Transverse colon (tissue), 4 donors: ENCODE measurements at regions not wholly inside any gene's neighbourhood (a gene's known extent, or its start where the extent isn't known, plus 50 kb on each side); places are given as distances from the start of the nearest gene placed in this dataset.

Source experiments
- DNase-seq: peaks from one replicate; pipeline ENCODE4 v3.0.0-alpha.2; 2019
- H3K27ac ChIP-seq, 4 donors: fragments of 200-600 bp; sonication (generic); 2 replicates each; pipeline ENCODE4 v1.5.1; 2016 to 2018; ENCODE audit warnings: inconsistent platforms in 4 of 4
- H3K27me3 ChIP-seq: fragments of 200-600 bp; sonication (generic); 2 replicates; pipeline ENCODE4 v1.5.1; 2017; ENCODE audit warnings: inconsistent platforms
- H3K36me3 ChIP-seq, 4 donors: fragments of 200-600 bp; sonication (generic); 2 replicates each; pipeline ENCODE4 v1.5.1; 2017 to 2019; ENCODE audit warnings: inconsistent platforms in 4 of 4
- H3K4me1 ChIP-seq, 4 donors: fragments of 200-600 bp; sonication (generic); 2 replicates each; pipeline ENCODE4 v1.5.1; 2017 to 2020; ENCODE audit warnings: inconsistent platforms in 4 of 4
- H3K4me3 ChIP-seq, 4 donors: fragments of 200-600 bp; sonication (generic); 1 replicate in 1 of 4; 2 replicates in 3 of 4; pipeline versions ENCODE4 v1.5.1 to v1.6.1; 2017 to 2019; ENCODE audit warnings: inconsistent platforms in 4 of 4
- H3K9me3 ChIP-seq, 2 donors: fragments of 200-600 bp; sonication (generic); 2 replicates each; pipeline ENCODE4 v1.5.1; 2017 to 2019; ENCODE audit warnings: inconsistent platforms in 2 of 2
- EP300 ChIP-seq: sonication (generic); formaldehyde crosslinking; IDR thresholded peaks from one replicate; pipeline ENCODE4 v1.6.1; 2017; ENCODE audit warnings: antibody characterized with exemption, low read depth
- POLR2A ChIP-seq: fragments of 450-650 bp; IDR thresholded peaks from one replicate; pipeline ENCODE4 v1.6.1; 2016; ENCODE audit warnings: antibody characterized with exemption, mild to moderate bottlenecking, moderate library complexity
- POLR2AphosphoS5 ChIP-seq, 3 donors: sonication (generic); formaldehyde crosslinking; IDR thresholded peaks; one replicate each; pipeline ENCODE4 v1.6.1; 2016; ENCODE audit warnings: antibody characterized with exemption in 3 of 3
- WGBS, 2 donors: methylation state at CpG; one replicate each; pipeline ENCODE4 v1.1.5; 2018; ENCODE audit warnings: low coverage in 1 of 2; 5-methylcytosine and 5-hydroxymethylcytosine counted together
- in situ Hi-C, 4 donors: fragments of 200-750 bp; cut with MboI; loops; one replicate each; pipeline versions ENCODE4 v1.15.0 to v1.15.1; 2017; ENCODE audit warnings: low sequenced_read_pairs in 3 of 4, low pct_ligation_motif_present in 1 of 4, low pct_unique_long_range_greater_than_20kb in 1 of 4
- intact Hi-C: fragments of 100-400 bp; cut with DNase I; formaldehyde crosslinking; loops from one replicate; pipeline ENCODE4 v1.15.1; 2023; ENCODE audit warnings: low total_unique reads
- TF ChIP-seq, protein P1 (sequence below), 5 experiments: fragments of 200-600 bp in 3 of 5; fragments of 450-650 bp in 2 of 5; sonication (generic) in 3 of 5; IDR thresholded peaks; 1 replicate in 2 of 5; 2 replicates in 3 of 5; pipeline ENCODE4 v1.5.1; 2016 to 2017; ENCODE audit warnings: antibody characterized with exemption in 5 of 5, inconsistent platforms in 3 of 5, mild to moderate bottlenecking in 2 of 5, moderate library complexity in 1 of 5

DNA sequence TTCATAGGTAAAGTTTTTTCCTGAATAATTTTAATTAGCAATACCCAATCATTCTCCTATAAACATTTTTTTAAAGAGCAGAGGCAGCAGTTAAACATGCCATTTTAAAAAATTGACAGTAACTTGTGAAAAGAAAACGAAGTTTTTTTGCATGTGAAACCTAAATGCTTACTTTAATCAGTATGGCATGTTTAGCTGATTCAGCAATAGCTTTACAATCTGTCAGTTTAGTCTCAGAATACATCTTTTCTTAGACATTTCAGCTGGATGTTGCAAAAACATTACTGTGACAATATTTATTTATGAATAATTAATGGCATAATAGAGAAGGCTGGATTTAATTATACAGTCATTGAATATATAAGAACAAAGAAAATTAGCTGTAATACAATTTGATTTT is 1132.4 kb upstream of the ADGRL2 start:
- H3K9me3 ChIP-seq, result no peaks in the 10 kb centered on the region
- H3K27me3 ChIP-seq, result no peaks in the 10 kb centered on the region
- TF ChIP-seq POLR2A (no peak), POLR2AphosphoS5 (IDR thresholded peaks at IDR 0.05) (no peak), EP300 (no peak)
- TF ChIP-seq, protein P1, sequence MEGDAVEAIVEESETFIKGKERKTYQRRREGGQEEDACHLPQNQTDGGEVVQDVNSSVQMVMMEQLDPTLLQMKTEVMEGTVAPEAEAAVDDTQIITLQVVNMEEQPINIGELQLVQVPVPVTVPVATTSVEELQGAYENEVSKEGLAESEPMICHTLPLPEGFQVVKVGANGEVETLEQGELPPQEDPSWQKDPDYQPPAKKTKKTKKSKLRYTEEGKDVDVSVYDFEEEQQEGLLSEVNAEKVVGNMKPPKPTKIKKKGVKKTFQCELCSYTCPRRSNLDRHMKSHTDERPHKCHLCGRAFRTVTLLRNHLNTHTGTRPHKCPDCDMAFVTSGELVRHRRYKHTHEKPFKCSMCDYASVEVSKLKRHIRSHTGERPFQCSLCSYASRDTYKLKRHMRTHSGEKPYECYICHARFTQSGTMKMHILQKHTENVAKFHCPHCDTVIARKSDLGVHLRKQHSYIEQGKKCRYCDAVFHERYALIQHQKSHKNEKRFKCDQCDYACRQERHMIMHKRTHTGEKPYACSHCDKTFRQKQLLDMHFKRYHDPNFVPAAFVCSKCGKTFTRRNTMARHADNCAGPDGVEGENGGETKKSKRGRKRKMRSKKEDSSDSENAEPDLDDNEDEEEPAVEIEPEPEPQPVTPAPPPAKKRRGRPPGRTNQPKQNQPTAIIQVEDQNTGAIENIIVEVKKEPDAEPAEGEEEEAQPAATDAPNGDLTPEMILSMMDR (IDR thresholded peaks at IDR 0.05), result no peak
- no peak overlapping the region for H3K27ac ChIP-seq
- 27 to 38% methylated on average over 1 of the region's 1 CpG for WGBS, 2 donors
- in situ Hi-C loops (no loop called here), intact Hi-C loops (no loop called here)
- no peak overlapping the region for H3K4me3 ChIP-seq
- H3K4me1 ChIP-seq, result no peaks in the 10 kb centered on the region
- no peaks in the 10 kb centered on the region for H3K36me3 ChIP-seq
- no peak for DNase-seq

DNA sequence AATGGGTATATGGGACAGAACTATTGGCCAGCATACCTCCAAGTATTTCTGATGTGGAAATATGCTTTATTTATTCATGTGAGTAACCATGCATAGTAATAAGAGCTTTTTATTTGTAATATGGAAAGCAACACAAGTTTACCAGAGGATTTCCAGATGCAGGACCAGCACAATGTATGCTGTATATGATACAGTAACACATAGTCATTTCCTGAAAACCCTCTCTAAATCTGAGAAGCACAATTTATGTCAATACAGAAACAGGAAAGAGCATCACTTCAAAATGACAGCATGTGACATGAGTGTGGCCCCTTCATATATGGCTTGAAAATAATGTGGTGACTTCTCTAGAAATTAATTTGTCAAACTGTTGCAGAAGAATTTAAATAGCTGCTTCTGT is 1134.7 kb upstream of the ADGRL2 start:
- no peaks in the 10 kb centered on the region for H3K27me3 ChIP-seq
- H3K9me3 ChIP-seq, result no peaks in the 10 kb centered on the region
- H3K4me1 ChIP-seq, result no peaks in the 10 kb centered on the region
- no peaks in the 10 kb centered on the region for H3K36me3 ChIP-seq
- H3K4me3 ChIP-seq, result no peak overlapping the region
- no peak overlapping the region for H3K27ac ChIP-seq
- intact Hi-C loops (no loop called here), in situ Hi-C loops (no loop called here)
- DNase-seq, result no peak
- TF ChIP-seq, protein P1 (IDR thresholded peaks at IDR 0.05), result no peak
- no peak for TF ChIP-seq POLR2A
- no peak for TF ChIP-seq POLR2AphosphoS5 (IDR thresholded peaks at IDR 0.05)
- no peak for TF ChIP-seq EP300

DNA sequence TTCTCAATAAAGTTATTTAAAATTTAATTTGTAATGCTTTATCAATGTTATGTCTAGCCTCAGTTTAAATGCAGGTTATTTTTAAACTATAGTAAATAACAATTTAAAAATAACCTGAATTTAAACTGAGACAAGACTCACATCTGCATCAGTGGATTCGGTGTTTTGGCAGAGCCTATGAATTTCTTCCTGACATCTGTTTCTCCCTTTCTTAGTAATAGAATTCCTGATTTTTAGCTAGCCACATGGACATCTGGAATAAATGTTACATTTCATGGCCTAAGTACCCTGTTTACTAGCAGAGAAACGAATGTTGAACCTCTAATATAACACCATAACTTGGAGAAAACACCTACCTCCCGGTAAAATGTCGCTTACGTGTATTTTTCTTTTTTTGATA is 1141.6 kb upstream of the ADGRL2 start:
- WGBS, 2 donors, result 81 to 82% methylated on average over 5 of the region's 5 CpGs
- no peak for DNase-seq
- in situ Hi-C loops (no loop called here), intact Hi-C loops (no loop called here)
- Histone ChIP-seq H3K36me3 (no peaks in the 10 kb centered on the region), H3K4me1 (no peaks in the 10 kb centered on the region), H3K4me3 (no peak overlapping the region), H3K9me3 (no peaks in the 10 kb centered on the region), H3K27ac (no peak overlapping the region), H3K27me3 (no peaks in the 10 kb centered on the region)
- TF ChIP-seq EP300, result no peak
- TF ChIP-seq POLR2AphosphoS5 (IDR thresholded peaks at IDR 0.05), result no peak
- TF ChIP-seq, protein P1 (IDR thresholded peaks at IDR 0.05), result no peak
- TF ChIP-seq POLR2A, result no peak

DNA sequence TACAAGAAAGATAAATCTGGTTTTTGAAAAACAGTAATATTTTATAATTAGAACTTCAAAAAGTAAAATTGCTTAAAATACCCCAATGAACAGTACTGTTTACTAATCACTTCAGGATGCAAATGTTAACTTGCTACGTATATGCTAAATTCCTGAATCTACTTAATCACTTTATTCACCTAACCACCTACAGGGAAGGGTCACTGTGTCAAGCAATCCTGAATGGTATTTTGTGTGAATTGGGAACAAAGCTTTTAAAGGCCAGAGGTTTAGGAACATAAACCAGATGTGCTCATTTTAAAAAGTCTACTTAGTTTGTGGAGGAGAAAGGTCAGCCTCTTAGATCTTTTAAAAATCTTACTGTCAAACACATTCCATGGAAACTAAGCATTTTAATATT is 1143.0 kb upstream of the ADGRL2 start:
- Histone ChIP-seq H3K4me1 (no peaks in the 10 kb centered on the region), H3K9me3 (no peaks in the 10 kb centered on the region), H3K4me3 (no peak overlapping the region), H3K36me3 (no peaks in the 10 kb centered on the region), H3K27me3 (no peaks in the 10 kb centered on the region), H3K27ac (no peak overlapping the region)
- no peak for TF ChIP-seq POLR2AphosphoS5 (IDR thresholded peaks at IDR 0.05)
- no peak for TF ChIP-seq EP300
- no peak for TF ChIP-seq POLR2A
- TF ChIP-seq, protein P1 (IDR thresholded peaks at IDR 0.05), result no peak
- WGBS, 2 donors, result 78% methylated on average over 1 of the region's 1 CpG
- intact Hi-C loops (no loop called here), in situ Hi-C loops (no loop called here)
- no peak for DNase-seq
